ENCODE measurements at regions not wholly inside any gene's neighbourhood (a gene's known extent, or its start where the extent isn't known, plus 50 kb on each side); places are given as distances from the start of the nearest gene placed in this dataset.

DNA sequence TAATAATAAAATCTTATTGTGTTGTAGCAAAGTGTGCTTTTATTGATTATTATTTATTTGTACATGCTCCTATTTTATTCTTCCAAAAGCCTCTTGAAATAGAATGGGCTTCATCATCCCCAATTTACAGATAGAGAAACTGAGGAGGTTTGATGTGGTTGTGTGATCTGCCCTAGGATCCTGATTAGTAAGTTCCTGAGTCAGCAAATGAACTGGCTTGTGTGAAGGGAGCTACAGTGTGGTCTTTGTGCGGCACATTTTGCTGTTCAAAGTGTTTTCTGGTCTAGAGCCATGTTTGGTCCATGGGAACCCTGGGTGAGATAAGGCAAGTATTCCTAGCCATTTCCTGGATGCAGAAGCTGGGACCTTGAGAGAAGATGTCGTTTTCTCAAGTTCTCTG, 326.9 kb downstream of the MEIS1 start:
- Histone ChIP-seq H2AFZ (ENCODE audit: low read depth, low read length) (no peak overlapping the region), H2BK5ac (ENCODE audit: low read depth, low read length, poor library complexity, severe bottlenecking) (no peak overlapping the region), H3K4me1 (ENCODE audit: control insufficient read depth, insufficient read depth, low read depth, low read length) (no peaks in the 10 kb centered on the region), H3K4me2 (ENCODE audit: low read length, poor library complexity, severe bottlenecking) (no peak overlapping the region), H3K14ac (ENCODE audit: low read length in 2 of 2) (no peak overlapping the region), H4K8ac (ENCODE audit: low read length) (no peak overlapping the region), H3K4me3 (ENCODE audit: insufficient read depth in 1 of 2, low read depth in 1 of 2, low read length in 2 of 2) (no peak overlapping the region), H3K18ac (ENCODE audit: low read depth in 1 of 2, low read length in 2 of 2) (no peak overlapping the region), H2AK5ac (ENCODE audit: low read length, severe bottlenecking) (no peak overlapping the region), H3K79me1 (replicated peaks; ENCODE audit: low read length, poor library complexity, severe bottlenecking) (no peaks in the 10 kb centered on the region), H3K4ac (ENCODE audit: low read depth in 1 of 2, low read length in 2 of 2) (no peak overlapping the region), H2BK12ac (ENCODE audit: low read length in 2 of 2) (no peak overlapping the region), H3K9ac (ENCODE audit: low read length) (no peak overlapping the region), H3K9me3 (ENCODE audit: control insufficient read depth, low read length) (no peaks in the 10 kb centered on the region), H2BK120ac (ENCODE audit: low read depth, low read length) (no peak overlapping the region), H3K23ac (ENCODE audit: low read length in 2 of 2) (no peak overlapping the region), H3K27me3 (ENCODE audit: control insufficient read depth in 1 of 2, insufficient read depth in 1 of 2, low read length in 2 of 2) (no peaks in the 10 kb centered on the region), H4K91ac (ENCODE audit: low read length) (no peak overlapping the region), H3K36me3 (ENCODE audit: control insufficient read depth in 1 of 2, insufficient read depth in 2 of 2, low read depth in 1 of 2, low read length in 2 of 2) (no peaks in the 10 kb centered on the region), H3K27ac (ENCODE audit: low read length, poor library complexity, severe bottlenecking) (no peak overlapping the region), H2BK15ac (ENCODE audit: low read depth, poor library complexity, severe bottlenecking) (no peak overlapping the region)
- no peak for DNase-seq
- WGBS, result 94% methylated on average over 2 of the region's 2 CpGs

DNA sequence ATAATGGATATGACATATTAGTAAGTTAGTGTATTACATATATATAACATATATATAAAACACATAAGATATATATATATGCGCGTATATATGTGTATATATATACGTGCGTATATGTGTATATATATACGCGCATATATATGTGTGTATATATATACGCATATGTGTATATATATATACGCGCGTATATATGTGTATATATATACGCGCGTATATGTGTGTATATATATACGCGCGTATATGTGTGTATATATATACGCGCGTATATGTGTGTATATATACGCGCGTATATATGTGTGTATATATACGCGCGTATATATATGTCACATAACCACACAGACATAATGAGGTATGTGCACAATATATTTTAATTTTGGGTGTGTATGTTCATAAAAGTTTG, 327.8 kb downstream of the MEIS1 start:
- no peaks in the 10 kb centered on the region for H3K9me3 ChIP-seq (ENCODE audit: control insufficient read depth, low read length)
- 96% methylated on average over 24 of the region's 25 CpGs for WGBS
- H2BK120ac ChIP-seq (ENCODE audit: low read depth, low read length), result no peak overlapping the region
- no peak overlapping the region for H3K4me3 ChIP-seq (ENCODE audit: insufficient read depth in 1 of 2, low read depth in 1 of 2, low read length in 2 of 2)
- H3K14ac ChIP-seq (ENCODE audit: low read length in 2 of 2), result no peak overlapping the region
- H3K4me1 ChIP-seq (ENCODE audit: control insufficient read depth, insufficient read depth, low read depth, low read length), result no peaks in the 10 kb centered on the region
- no peak overlapping the region for H3K18ac ChIP-seq (ENCODE audit: low read depth in 1 of 2, low read length in 2 of 2)
- H3K27me3 ChIP-seq (ENCODE audit: control insufficient read depth in 1 of 2, insufficient read depth in 1 of 2, low read length in 2 of 2), result no peaks in the 10 kb centered on the region
- no peak for DNase-seq
- H2BK12ac ChIP-seq (ENCODE audit: low read length in 2 of 2), result no peak overlapping the region
- H3K4me2 ChIP-seq (ENCODE audit: low read length, poor library complexity, severe bottlenecking), result no peak overlapping the region
- H3K9ac ChIP-seq (ENCODE audit: low read length), result no peak overlapping the region
- H2AK5ac ChIP-seq (ENCODE audit: low read length, severe bottlenecking), result no peak overlapping the region
- no peaks in the 10 kb centered on the region for H3K79me1 ChIP-seq (replicated peaks; ENCODE audit: low read length, poor library complexity, severe bottlenecking)
- no peak overlapping the region for H3K4ac ChIP-seq (ENCODE audit: low read depth in 1 of 2, low read length in 2 of 2)
- H3K23ac ChIP-seq (ENCODE audit: low read length in 2 of 2), result no peak overlapping the region
- no peak overlapping the region for H4K91ac ChIP-seq (ENCODE audit: low read length)
- H3K36me3 ChIP-seq (ENCODE audit: control insufficient read depth in 1 of 2, insufficient read depth in 2 of 2, low read depth in 1 of 2, low read length in 2 of 2), result no peaks in the 10 kb centered on the region
- no peak overlapping the region for H2BK15ac ChIP-seq (ENCODE audit: low read depth, poor library complexity, severe bottlenecking)
- H2AFZ ChIP-seq (ENCODE audit: low read depth, low read length), result no peak overlapping the region
- H3K27ac ChIP-seq (ENCODE audit: low read length, poor library complexity, severe bottlenecking), result no peak overlapping the region
- H4K8ac ChIP-seq (ENCODE audit: low read length), result no peak overlapping the region
- H2BK5ac ChIP-seq (ENCODE audit: low read depth, low read length, poor library complexity, severe bottlenecking), result no peak overlapping the region

DNA sequence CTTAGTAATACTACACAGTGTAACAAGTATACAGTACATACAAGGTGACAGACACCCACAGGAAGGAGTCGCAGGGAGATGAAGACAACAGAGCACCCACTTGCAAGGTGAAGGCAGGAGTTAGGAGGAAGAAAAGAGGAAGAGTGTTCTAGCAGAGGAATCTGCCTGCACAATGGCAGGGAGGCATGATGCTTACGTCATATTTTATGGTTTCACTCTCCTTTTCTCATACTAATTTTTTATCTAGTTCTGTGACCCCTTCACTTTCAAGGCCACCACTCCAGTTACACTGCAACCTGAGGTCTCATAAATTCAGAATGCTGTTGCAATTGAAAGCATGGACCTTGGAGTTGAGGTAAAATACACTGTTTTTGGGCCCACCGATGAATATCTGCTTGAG, 331.7 kb downstream of the MEIS1 start:
- 100% methylated on average over 1 of the region's 3 CpGs for WGBS
- no peak overlapping the region for H3K9ac ChIP-seq (ENCODE audit: low read length)
- no peak overlapping the region for H3K23ac ChIP-seq (ENCODE audit: low read length in 2 of 2)
- H2AK5ac ChIP-seq (ENCODE audit: low read length, severe bottlenecking), result no peak overlapping the region
- no peak overlapping the region for H2BK5ac ChIP-seq (ENCODE audit: low read depth, low read length, poor library complexity, severe bottlenecking)
- no peaks in the 10 kb centered on the region for H3K9me3 ChIP-seq (ENCODE audit: control insufficient read depth, low read length)
- H2BK12ac ChIP-seq (ENCODE audit: low read length in 2 of 2), result no peak overlapping the region
- H2BK120ac ChIP-seq (ENCODE audit: low read depth, low read length), result no peak overlapping the region
- H3K27ac ChIP-seq (ENCODE audit: low read length, poor library complexity, severe bottlenecking), result no peak overlapping the region
- no peak overlapping the region for H3K14ac ChIP-seq (ENCODE audit: low read length in 2 of 2)
- no peaks in the 10 kb centered on the region for H3K36me3 ChIP-seq (ENCODE audit: control insufficient read depth in 1 of 2, insufficient read depth in 2 of 2, low read depth in 1 of 2, low read length in 2 of 2)
- no peaks in the 10 kb centered on the region for H3K27me3 ChIP-seq (ENCODE audit: control insufficient read depth in 1 of 2, insufficient read depth in 1 of 2, low read length in 2 of 2)
- H3K4me3 ChIP-seq (ENCODE audit: insufficient read depth in 1 of 2, low read depth in 1 of 2, low read length in 2 of 2), result no peak overlapping the region
- H2AFZ ChIP-seq (ENCODE audit: low read depth, low read length), result no peak overlapping the region
- no peak for DNase-seq
- H3K79me1 ChIP-seq (replicated peaks; ENCODE audit: low read length, poor library complexity, severe bottlenecking), result no peaks in the 10 kb centered on the region
- H3K4me2 ChIP-seq (ENCODE audit: low read length, poor library complexity, severe bottlenecking), result no peak overlapping the region
- H3K4ac ChIP-seq (ENCODE audit: low read depth in 1 of 2, low read length in 2 of 2), result no peak overlapping the region
- H4K91ac ChIP-seq (ENCODE audit: low read length), result no peak overlapping the region
- no peak overlapping the region for H2BK15ac ChIP-seq (ENCODE audit: low read depth, poor library complexity, severe bottlenecking)
- H3K18ac ChIP-seq (ENCODE audit: low read depth in 1 of 2, low read length in 2 of 2), result no peak overlapping the region
- no peaks in the 10 kb centered on the region for H3K4me1 ChIP-seq (ENCODE audit: control insufficient read depth, insufficient read depth, low read depth, low read length)
- no peak overlapping the region for H4K8ac ChIP-seq (ENCODE audit: low read length)

DNA sequence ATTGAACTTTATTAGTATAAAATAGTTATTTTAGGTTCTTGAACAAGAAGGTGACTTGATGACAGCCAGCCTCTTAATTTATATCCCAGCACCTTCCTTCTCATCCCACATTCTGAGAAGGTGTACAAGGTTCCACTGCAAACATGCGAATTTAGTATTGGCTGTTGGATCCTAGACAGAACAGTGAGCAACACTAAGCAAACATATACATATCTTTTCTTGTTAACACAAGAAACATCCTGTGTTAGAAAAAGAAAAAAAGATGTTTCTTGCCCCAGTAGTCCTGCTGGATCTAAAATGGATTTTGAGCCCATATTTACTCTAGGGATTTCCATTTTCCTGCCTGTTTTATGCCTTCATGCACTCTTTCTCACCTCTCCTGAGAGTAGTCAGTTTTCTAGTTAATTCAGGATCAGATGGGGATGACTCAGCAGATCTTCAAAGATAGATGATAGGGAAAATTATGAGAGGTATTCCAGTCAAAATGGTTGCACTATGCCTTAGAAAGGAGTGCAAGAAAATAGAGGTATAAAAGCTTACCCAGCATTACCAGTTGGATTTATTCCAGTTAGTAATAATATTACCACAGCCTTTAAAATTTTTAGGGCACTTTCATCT, 336.5 kb downstream of the MEIS1 start:
- Histone ChIP-seq H3K18ac (ENCODE audit: low read depth in 1 of 2, low read length in 2 of 2) (no peak overlapping the region), H2AK5ac (ENCODE audit: low read length, severe bottlenecking) (no peak overlapping the region), H2BK15ac (ENCODE audit: low read depth, poor library complexity, severe bottlenecking) (no peak overlapping the region), H4K8ac (ENCODE audit: low read length) (no peak overlapping the region), H2AFZ (ENCODE audit: low read depth, low read length) (no peak overlapping the region), H4K91ac (ENCODE audit: low read length) (no peak overlapping the region), H3K27ac (ENCODE audit: low read length, poor library complexity, severe bottlenecking) (no peak overlapping the region), H3K4me2 (ENCODE audit: low read length, poor library complexity, severe bottlenecking) (no peak overlapping the region), H3K79me1 (replicated peaks; ENCODE audit: low read length, poor library complexity, severe bottlenecking) (no peaks in the 10 kb centered on the region), H3K27me3 (ENCODE audit: control insufficient read depth in 1 of 2, insufficient read depth in 1 of 2, low read length in 2 of 2) (no peaks in the 10 kb centered on the region), H3K4ac (ENCODE audit: low read depth in 1 of 2, low read length in 2 of 2) (no peak overlapping the region), H3K23ac (ENCODE audit: low read length in 2 of 2) (no peak overlapping the region), H3K9me3 (ENCODE audit: control insufficient read depth, low read length) (no peaks in the 10 kb centered on the region), H3K4me3 (ENCODE audit: insufficient read depth in 1 of 2, low read depth in 1 of 2, low read length in 2 of 2) (no peak overlapping the region), H2BK5ac (ENCODE audit: low read depth, low read length, poor library complexity, severe bottlenecking) (no peak overlapping the region), H3K14ac (ENCODE audit: low read length in 2 of 2) (no peak overlapping the region), H3K36me3 (ENCODE audit: control insufficient read depth in 1 of 2, insufficient read depth in 2 of 2, low read depth in 1 of 2, low read length in 2 of 2) (no peaks in the 10 kb centered on the region), H3K4me1 (ENCODE audit: control insufficient read depth, insufficient read depth, low read depth, low read length) (no peaks in the 10 kb centered on the region), H2BK120ac (ENCODE audit: low read depth, low read length) (no peak overlapping the region), H3K9ac (ENCODE audit: low read length) (no peak overlapping the region), H2BK12ac (ENCODE audit: low read length in 2 of 2) (no peak overlapping the region)
- WGBS, result 100% methylated on average over 1 of the region's 1 CpG
- peak; percentile 32 for DNase-seq

Data from mesenchymal stem cell (in vitro differentiated cells and primary cell).